ENCODE measurements at regions not wholly inside any gene's neighbourhood (a gene's known extent, or its start where the extent isn't known, plus 50 kb on each side); places are given as distances from the start of the nearest gene placed in this dataset.

DNA sequence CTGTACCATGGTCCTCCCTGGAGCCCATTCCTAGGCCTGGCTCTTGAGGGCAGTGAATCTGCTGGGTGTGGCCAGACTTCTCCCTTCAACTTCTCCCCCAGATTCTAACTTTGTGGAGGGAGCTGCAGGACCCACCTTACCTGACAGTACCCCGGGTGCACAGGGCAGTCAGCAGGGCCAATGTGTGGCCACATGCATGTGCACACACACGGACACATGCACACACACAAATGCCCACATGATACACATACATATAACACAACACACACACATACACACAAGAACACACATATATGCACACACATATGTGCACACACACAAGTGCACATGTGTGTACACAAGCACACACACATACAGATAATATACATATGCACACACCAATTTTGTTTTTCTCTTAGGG is 300.0 kb upstream of the HS6ST1 start:
- no peaks in the 10 kb centered on the region for H3K9me3 Mint-ChIP-seq (ENCODE audit: low read depth)
- DNase-seq (ENCODE audit: low spot score, unreplicated experiment): no peak
- no peaks in the 10 kb centered on the region for H3K4me1 Mint-ChIP-seq (ENCODE audit: low read depth)
- no peak for TF ChIP-seq CTCF (IDR thresholded peaks at IDR 0.05; ENCODE audit: unreplicated experiment)
- H3K36me3 Mint-ChIP-seq (ENCODE audit: insufficient read depth): no peaks in the 10 kb centered on the region
- H3K4me3 Mint-ChIP-seq (ENCODE audit: low read depth): no peak overlapping the region
- H3K27ac Mint-ChIP-seq: no peak overlapping the region
- no peaks in the 10 kb centered on the region for H3K27me3 Mint-ChIP-seq

- Mint-ChIP-seq H3K27ac (no peak overlapping the region), H3K36me3 (ENCODE audit: insufficient read depth) (no peaks in the 10 kb centered on the region), H3K27me3 (peaks cover 6% of the 10 kb centered on the region), H3K9me3 (ENCODE audit: low read depth) (no peaks in the 10 kb centered on the region), H3K4me3 (ENCODE audit: low read depth) (no peak overlapping the region), H3K4me1 (ENCODE audit: low read depth) (peaks cover 3% of the 10 kb centered on the region)
- DNase-seq (ENCODE audit: low spot score, unreplicated experiment): no peak
- TF ChIP-seq CTCF (IDR thresholded peaks at IDR 0.05; ENCODE audit: unreplicated experiment): no peak
Measured at GRCh38 chr2:128619471-128620325, 301.0 kb upstream of the HS6ST1 start.

DNA sequence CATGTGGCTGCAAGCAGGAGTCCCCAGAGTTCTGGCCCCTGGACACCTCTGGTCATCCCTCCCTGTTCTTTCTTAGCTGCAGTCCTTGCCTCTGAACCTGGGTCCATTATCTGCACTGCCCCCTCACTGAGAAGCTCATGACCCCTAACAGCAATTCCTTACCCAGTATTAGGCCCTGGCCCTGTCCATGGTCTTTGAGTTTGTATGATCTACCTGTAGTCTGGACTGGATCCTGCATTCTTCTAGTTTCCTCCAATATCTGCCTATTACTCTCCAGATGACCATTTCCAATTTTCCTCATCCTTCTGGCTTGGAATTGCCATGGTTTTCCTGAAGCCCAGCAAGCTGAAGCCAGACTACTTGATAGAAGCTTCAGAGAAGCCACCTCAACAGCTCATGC is 302.4 kb upstream of the HS6ST1 start:
- Mint-ChIP-seq H3K27ac (no peak overlapping the region), H3K4me3 (ENCODE audit: low read depth) (no peak overlapping the region), H3K9me3 (ENCODE audit: low read depth) (no peaks in the 10 kb centered on the region), H3K36me3 (ENCODE audit: insufficient read depth) (no peaks in the 10 kb centered on the region), H3K4me1 (ENCODE audit: low read depth) (peaks cover 3% of the 10 kb centered on the region), H3K27me3 (peaks cover 12% of the 10 kb centered on the region)
- DNase-seq (ENCODE audit: low spot score, unreplicated experiment): no peak
- no peak for TF ChIP-seq CTCF (IDR thresholded peaks at IDR 0.05; ENCODE audit: unreplicated experiment)

DNA sequence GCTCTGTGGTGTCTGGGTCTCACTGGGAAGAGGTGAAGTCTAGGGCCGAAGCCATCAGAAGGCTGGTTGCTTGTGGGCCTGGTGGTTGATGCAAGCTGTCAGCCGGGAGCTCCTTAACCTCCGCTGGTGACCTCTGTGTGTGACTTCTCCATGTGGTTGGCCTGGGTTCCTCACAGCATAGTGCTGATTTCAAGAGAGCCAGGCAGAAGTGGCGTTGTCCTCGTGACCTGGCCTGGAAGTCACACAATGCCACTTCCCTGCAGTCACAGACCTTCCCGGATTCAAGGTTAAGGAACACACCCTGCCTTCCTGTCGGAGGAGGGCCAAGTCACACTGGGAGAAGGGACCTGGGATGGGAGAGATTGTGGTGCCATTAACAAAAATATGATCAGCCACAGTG is 303.7 kb upstream of the HS6ST1 start:
- peaks cover 3% of the 10 kb centered on the region for H3K4me1 Mint-ChIP-seq (ENCODE audit: low read depth)
- DNase-seq (ENCODE audit: low spot score, unreplicated experiment): no peak
- H3K36me3 Mint-ChIP-seq (ENCODE audit: insufficient read depth): no peaks in the 10 kb centered on the region
- no peaks in the 10 kb centered on the region for H3K9me3 Mint-ChIP-seq (ENCODE audit: low read depth)
- H3K27me3 Mint-ChIP-seq: peaks cover 25% of the 10 kb centered on the region
- TF ChIP-seq CTCF (IDR thresholded peaks at IDR 0.05; ENCODE audit: unreplicated experiment): no peak
- no peak overlapping the region for H3K4me3 Mint-ChIP-seq (ENCODE audit: low read depth)
- H3K27ac Mint-ChIP-seq: no peak overlapping the region

DNA sequence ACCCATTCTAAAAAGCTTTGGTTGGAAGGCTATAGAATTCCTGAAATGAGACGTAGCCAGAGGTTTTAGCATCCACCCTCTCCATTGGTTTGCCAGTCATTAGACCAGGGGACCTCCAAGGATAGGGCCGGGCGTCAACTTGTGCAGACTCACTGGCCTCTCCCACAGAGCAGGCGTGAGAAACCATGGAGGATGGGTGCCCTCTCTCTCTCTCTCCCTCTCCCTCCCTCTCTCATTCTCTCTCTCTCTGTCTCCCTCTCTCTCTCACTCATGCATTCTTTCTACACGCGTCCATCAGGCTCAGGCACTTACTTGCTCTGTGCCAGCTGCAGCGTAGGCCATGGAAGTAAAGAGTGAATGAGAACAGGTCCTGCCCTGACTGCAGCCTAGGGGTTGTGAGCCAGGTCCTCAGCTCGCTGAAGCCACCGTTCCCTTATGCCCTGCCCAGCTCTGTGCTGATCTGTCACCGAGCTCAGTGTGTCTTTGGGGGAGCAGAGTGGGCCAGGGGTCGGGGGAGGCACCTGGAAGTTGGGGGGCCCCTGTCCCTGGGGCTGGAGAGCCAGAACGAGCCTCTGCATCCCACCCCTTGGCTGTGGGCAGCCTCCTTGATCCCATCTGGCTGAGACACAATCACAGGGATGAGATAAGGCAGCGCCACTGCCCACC is 304.4 kb upstream of the HS6ST1 start:
- Mint-ChIP-seq H3K27ac (no peak overlapping the region), H3K36me3 (ENCODE audit: insufficient read depth) (no peaks in the 10 kb centered on the region)

More for the DNA sequence above, 304.4 kb upstream of the HS6ST1 start:
- H3K4me1 Mint-ChIP-seq (ENCODE audit: low read depth): peaks cover 3% of the 10 kb centered on the region
- no peak overlapping the region for H3K4me3 Mint-ChIP-seq (ENCODE audit: low read depth)
- no peaks in the 10 kb centered on the region for H3K9me3 Mint-ChIP-seq (ENCODE audit: low read depth)
- no peak for TF ChIP-seq CTCF (IDR thresholded peaks at IDR 0.05; ENCODE audit: unreplicated experiment)
- H3K27me3 Mint-ChIP-seq: peaks cover 32% of the 10 kb centered on the region
- DNase-seq (ENCODE audit: low spot score, unreplicated experiment): no peak
